ENCODE measurements at regions not wholly inside any gene's neighbourhood (a gene's known extent, or its start where the extent isn't known, plus 50 kb on each side); places are given as distances from the start of the nearest gene placed in this dataset.

- TF ChIP-seq, protein P1, sequence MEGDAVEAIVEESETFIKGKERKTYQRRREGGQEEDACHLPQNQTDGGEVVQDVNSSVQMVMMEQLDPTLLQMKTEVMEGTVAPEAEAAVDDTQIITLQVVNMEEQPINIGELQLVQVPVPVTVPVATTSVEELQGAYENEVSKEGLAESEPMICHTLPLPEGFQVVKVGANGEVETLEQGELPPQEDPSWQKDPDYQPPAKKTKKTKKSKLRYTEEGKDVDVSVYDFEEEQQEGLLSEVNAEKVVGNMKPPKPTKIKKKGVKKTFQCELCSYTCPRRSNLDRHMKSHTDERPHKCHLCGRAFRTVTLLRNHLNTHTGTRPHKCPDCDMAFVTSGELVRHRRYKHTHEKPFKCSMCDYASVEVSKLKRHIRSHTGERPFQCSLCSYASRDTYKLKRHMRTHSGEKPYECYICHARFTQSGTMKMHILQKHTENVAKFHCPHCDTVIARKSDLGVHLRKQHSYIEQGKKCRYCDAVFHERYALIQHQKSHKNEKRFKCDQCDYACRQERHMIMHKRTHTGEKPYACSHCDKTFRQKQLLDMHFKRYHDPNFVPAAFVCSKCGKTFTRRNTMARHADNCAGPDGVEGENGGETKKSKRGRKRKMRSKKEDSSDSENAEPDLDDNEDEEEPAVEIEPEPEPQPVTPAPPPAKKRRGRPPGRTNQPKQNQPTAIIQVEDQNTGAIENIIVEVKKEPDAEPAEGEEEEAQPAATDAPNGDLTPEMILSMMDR (conservative IDR thresholded peaks at IDR 0.05 in 1 of 2, IDR thresholded peaks at IDR 0.05 in 1 of 2; ENCODE audit: extremely low read depth in 1 of 2, insufficient read depth in 1 of 2, low read depth in 1 of 2, low read length in 2 of 2), result no peak
- no peak for TF ChIP-seq EZH2 (IDR thresholded peaks at IDR 0.05; ENCODE audit: borderline replicate concordance, low read length)
These were observed 199.4 kb downstream of the KLF12 start for GRCh38 chr13:73934771-73935170.

Measured in mammary epithelial cell (primary cell).